GM19463 (cell line): ENCODE measurements at regions not wholly inside any gene's neighbourhood (a gene's known extent, or its start where the extent isn't known, plus 50 kb on each side); places are given as distances from the start of the nearest gene placed in this dataset.
"Not testable (repeated sequence)": the region's sequence is repeated elsewhere in the genome, so short reads cannot be mapped to it uniquely, and the experiment has no call there.

Experiments
- ATAC-seq: cut with Tn5 transposase; IDR thresholded peaks from one replicate; pipeline ENCODE4 v1.9.1; 2021; ENCODE audit warnings: mild to moderate bottlenecking, moderate library complexity; ENCODE audit not compliant: unreplicated experiment

- ATAC-seq, result no peak
Observed at GRCh38 chr13:76314495-76314894, 571.7 kb downstream of the KCTD12 start.

DNA sequence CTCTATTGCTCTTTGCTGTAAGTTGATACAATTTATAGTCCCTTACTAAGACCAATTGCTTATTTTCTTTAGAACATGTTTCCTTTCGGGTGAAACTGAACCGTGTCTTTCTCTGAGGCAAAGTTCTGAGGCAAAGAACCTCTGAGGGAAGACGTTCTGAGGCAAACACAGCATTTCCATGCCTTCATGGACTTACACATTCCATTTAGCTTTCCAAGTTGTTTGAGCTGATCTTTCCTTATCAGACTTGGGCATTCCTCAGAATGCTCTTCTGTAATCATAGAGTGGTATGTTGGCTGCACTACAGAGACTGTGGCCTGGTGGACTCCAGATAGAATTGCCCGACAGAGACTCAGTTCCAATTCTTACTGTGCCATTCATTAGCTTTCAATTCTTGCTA is 579.1 kb downstream of the KCTD12 start:
- ATAC-seq, result no peak

GRCh38 chr13:76300688-76301087 is 585.5 kb downstream of the KCTD12 start:
- no peak for ATAC-seq

- no peak for ATAC-seq
Observed at GRCh38 chr13:76297331-76297730, 588.9 kb downstream of the KCTD12 start.

GRCh38 chr13:76296751-76297150 is 589.5 kb downstream of the KCTD12 start:
- no peak for ATAC-seq

DNA sequence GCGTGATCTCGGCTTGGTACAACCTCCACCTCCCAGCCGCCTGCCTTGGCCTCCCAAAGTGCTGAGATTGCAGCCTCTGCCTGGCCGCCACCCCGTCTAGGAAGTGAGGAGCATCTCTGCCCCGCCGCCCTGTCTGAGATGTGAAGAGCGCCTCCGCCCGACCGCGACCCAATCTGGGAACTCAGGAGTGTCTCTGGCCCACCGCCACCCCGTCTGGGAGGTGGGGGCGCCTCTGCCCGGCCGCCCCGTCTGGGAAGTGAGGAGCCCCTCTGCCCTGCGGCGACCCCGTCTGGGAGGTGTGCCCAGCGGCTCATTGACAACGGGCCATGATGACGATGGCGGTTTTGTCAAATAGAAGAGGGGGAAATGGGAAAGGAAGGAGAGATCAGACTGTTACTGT is 591.2 kb downstream of the KCTD12 start:
- not testable (repeated sequence) for ATAC-seq

DNA sequence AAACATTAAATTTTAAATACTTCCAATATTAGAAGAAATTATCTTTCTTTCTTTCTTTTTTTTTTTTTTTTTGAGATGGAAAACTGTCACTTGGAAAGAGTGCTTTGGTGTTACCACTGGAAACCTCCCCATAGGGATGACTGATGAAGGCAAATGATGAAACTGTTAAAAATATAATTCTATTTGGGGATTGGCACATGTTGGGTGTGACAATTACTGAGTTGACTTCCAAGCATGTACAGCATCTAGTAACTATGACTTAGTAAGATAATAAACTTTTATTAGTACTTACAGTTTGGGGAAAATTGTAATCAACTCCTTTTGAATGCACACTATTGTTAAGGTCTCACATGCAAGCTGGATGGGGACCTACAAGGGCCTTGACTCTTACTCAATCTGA is 592.5 kb downstream of the KCTD12 start:
- no peak for ATAC-seq

DNA sequence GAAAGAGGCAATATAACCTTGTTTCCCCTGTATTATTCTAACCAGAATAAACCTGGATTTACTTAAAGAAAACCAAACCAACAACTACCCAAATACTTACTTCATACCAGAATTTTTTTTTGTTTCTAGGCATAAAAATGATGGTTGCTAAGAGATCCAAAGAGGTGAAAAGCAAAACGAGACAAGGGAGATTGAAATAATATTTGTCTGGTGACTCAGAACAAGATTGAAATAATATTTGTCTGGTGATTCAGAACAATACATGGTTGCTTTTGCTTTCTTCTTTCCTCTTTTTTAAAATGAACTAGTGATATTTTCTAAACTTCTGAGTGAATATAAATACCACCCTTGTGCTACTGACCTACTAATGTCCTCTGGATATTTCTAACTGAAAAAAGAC is 592.9 kb downstream of the KCTD12 start:
- no peak for ATAC-seq

DNA sequence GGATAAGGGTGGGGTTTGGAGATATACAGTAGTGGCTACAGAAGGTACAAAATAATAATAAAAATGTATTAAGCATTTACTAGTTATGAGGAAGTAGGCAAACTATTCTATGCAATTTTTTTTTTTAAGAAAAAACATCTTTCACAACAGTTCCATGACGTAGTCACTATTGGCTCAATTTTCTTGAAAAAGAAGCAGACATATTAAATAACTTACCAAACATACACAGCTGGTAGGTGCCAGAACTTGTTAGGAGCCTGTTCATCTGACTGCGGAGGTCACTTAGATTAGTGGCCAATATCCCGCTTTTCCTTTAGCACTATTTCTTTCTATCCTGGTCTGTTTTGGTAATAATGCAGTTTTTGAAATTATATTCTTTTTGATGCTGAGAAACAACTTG is 593.5 kb downstream of the KCTD12 start:
- no peak for ATAC-seq

- no peak for ATAC-seq
Observed at GRCh38 chr13:76292031-76292430, 594.2 kb downstream of the KCTD12 start.

DNA sequence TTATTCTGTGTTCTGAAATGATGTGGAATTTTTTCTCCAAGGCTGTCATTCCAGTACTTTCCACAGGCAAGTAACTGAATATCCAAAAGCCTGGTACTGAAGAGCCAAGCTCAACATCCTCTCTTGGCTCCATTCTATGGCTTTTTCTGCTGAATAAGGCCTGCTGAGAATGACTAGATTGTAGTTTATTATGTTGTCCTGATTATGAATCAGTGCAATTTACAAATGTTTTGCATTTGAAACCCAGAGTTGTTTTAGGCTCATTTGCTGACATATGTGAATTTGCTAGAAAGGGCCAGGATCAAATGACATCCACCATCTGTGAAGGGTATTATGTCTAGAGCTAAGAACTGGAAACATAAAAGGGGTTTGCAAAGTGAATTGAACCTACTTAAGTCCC is 596.6 kb downstream of the KCTD12 start:
- ATAC-seq, result no peak

DNA sequence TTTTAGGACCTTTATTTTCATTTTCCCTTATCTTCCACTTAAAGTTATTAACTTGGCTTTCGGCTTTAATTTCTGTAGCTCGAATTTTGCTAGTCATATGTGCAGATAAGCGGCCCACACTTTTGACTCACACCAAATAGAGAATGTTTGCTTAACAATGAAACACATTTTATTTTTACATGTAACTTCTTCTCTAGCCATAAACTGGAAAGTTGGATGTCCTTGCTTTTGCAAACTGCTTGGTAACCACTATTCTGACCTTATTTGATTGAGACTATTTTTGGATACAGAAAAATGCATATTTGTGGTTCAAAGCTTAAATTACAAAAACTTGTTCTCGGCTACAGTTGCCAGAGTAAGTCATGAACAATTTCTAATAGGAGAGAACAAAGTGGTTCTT is 600.0 kb downstream of the KCTD12 start:
- no peak for ATAC-seq

DNA sequence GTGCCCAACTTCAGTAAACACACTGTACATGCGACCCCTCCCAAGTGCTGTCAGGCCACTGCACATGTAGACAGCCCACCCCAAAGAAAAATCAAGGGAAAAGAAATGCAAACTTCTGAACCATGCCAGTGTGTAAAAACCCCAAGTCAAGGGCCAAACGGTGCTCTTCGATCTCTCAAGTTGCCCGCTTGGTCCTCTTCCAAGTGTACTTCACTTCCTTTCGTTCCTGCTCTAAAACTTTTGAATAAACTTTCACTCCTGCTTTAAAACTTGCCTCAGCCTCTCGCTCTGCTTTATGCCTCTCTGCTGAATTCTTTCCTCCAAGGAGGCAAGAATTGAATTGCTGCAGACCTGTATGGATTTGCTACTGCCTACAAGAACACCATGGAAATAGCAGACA is 600.7 kb downstream of the KCTD12 start:
- ATAC-seq, result no peak

DNA sequence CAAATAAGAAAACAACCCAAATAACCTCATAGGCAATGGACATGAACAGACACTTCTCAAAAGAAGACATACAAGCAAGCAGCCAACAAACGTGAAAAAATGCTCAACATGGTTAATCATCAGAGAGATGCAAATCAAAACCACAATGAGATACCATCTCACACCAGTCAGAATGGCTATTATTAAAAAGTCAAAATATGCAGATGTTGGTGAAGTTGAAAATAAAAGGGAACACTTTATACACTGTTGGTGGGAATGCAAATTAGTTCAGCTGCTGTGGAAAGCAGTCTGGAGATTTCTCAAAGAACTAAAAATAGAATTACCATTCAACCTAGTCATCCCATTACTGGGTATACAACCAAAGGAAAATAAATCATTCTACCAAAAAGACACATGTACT is 606.4 kb downstream of the KCTD12 start:
- ATAC-seq, result not testable (repeated sequence)

GRCh38 chr13:76271728-76272232 is 614.4 kb downstream of the KCTD12 start:
- ATAC-seq, result no peak

DNA sequence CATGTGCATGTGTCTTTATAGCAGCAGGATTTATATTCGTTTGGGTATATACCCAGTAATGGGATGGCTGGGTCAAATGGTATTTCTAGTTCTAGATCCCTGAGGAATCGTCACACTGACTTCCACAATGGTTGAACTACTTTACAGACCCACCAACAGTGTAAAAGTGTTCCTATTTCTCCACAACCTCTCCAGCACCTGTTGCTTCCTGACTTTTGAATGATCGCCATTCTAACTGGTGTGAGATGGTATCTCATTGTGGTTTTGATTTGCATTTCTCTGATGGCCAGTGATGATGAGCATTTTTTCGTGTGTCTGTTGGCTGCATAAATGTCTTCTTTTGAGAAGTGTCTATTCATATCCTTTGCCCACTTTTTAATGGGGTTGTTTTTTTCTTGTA is 617.9 kb downstream of the KCTD12 start:
- not testable (repeated sequence) for ATAC-seq

- ATAC-seq, result no peak
Observed at GRCh38 chr13:76267216-76267615, 619.0 kb downstream of the KCTD12 start.

GRCh38 chr13:76266561-76266960 is 619.6 kb downstream of the KCTD12 start:
- ATAC-seq, result no peak

DNA sequence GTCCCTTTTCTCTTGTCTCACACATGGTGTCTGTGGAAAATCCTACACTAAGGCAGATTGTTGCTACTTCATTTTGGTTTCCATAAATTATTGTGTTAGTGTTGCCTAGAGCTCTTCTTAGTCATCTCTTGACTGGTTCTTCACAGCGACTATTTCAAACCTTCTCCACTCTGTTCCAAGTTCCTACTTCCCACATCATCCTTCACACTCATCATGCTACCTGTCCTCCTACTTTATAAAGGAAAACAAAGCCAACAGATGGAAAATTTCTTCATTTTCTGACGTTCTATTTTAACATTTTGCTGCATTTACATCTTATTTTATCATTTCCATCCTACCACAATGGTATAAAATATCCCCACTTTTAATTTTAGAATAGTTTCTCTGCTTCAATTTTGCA is 614.1 kb downstream of the LMO7 start:
- ATAC-seq, result no peak

DNA sequence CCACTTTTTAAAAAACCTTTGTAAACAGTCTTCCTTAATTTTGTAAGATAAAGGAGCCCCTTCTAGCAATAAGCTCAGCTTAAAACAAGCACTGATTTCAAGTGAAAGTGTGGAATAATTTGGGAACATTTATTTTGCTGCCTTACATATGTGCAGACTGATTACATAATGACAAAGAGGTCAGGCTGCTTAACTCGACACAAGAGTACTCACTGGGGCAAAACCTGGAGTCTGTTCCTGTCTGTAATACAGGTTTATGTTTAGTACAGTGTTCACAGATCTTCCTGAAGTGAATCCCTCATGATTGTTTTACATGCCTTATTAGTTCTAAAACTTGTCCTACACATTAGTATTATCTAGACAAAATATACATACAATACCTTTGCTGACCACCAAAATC is 609.8 kb downstream of the LMO7 start:
- ATAC-seq, result no peak

- ATAC-seq, result no peak
Observed at GRCh38 chr13:76245211-76245610, 609.1 kb downstream of the LMO7 start.

DNA sequence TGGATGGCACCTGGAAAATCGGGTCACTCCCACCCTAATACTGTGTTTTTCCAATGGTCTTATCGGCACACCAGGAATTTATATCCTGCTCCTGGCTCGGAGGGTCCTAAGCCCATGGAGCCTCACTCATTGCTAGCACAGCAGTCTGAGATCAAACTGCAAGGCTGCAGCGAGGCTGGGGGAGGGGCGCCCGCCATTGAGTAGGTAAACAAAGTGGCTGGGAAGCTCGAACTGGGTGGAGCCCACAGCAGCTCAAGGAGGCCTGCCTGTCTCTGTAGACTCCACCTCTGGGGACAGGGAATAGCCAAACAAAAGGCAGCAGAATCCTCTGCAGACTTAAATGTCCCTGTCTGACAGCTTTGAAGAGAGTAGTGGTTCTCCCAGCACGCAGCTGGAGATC is 607.0 kb downstream of the LMO7 start:
- not testable (repeated sequence) for ATAC-seq

DNA sequence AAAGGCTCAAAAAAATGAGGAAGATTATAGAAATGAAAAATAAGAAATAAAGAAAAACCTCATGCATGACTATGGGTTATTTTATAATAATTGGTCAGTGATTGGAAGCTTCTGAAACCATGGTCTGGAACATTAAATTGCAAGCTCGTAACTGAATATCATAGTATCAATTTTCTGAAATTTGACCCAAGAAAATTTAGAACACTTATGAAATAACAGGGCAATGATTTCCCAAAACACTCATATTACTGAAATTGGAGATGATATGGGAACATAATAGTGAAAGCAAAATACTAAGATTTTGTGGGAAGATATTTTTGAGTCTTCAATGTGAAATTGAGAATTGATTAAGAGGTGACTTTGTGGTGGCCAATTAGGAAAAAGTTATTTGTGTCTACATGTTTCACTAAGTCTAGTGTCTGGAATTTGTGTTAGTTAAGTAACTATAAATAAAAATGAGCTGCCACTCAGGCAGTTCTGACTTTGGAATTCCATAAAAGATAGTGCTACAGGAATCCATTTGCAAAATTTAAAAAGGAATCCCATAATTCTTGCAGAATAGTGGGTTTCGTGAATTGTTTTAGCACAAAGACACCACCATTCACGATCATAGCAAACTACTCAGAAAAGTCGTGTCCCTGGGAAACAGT is 603.0 kb downstream of the LMO7 start:
- no peak for ATAC-seq
